ENCODE measurements at regions not wholly inside any gene's neighbourhood (a gene's known extent, or its start where the extent isn't known, plus 50 kb on each side); places are given as distances from the start of the nearest gene placed in this dataset.

DNA sequence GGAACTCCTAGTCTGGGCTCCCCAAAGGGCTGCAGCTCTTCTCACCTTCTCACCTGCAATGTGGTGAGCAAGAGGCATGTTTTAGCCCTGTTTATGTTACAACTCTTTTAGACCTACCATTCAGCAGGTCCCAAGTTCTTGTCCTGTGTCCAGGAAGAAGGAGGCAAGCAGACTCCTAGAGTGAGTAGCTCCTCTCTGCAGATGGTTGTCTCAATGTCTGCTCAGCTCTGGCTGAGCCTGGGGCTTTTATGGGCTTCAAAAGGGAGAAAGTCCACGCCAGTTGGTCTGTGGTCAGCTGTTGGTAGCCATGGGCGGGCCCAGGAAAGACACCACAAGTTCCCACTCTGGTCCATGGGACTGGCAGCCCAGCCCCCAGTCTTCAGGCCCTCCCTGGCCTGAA lies 148.1 kb upstream of the HS6ST1 start:
- DNase-seq: no peak
- no peak for ATAC-seq
- no peak overlapping the region for H3K4me3 ChIP-seq
- intact Hi-C loops (cut with DNase I): no loop called here
- no peak overlapping the region for H3K27ac ChIP-seq
- H3K27me3 ChIP-seq: no peaks in the 10 kb centered on the region
- no peaks in the 10 kb centered on the region for H3K36me3 ChIP-seq
- H3K9me3 ChIP-seq: peaks cover 0 to 45% of the 10 kb centered on the region in 2 donors
- H3K4me1 ChIP-seq: no peaks in the 10 kb centered on the region
- TF ChIP-seq, protein P1, sequence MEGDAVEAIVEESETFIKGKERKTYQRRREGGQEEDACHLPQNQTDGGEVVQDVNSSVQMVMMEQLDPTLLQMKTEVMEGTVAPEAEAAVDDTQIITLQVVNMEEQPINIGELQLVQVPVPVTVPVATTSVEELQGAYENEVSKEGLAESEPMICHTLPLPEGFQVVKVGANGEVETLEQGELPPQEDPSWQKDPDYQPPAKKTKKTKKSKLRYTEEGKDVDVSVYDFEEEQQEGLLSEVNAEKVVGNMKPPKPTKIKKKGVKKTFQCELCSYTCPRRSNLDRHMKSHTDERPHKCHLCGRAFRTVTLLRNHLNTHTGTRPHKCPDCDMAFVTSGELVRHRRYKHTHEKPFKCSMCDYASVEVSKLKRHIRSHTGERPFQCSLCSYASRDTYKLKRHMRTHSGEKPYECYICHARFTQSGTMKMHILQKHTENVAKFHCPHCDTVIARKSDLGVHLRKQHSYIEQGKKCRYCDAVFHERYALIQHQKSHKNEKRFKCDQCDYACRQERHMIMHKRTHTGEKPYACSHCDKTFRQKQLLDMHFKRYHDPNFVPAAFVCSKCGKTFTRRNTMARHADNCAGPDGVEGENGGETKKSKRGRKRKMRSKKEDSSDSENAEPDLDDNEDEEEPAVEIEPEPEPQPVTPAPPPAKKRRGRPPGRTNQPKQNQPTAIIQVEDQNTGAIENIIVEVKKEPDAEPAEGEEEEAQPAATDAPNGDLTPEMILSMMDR (IDR thresholded peaks at IDR 0.05): no peak

- Histone ChIP-seq H3K27me3 (peaks cover 0 to 1% of the 10 kb centered on the region in 2 donors), H3K36me3 (no peaks in the 10 kb centered on the region), H3K4me1 (peaks cover 0 to under 1% of the 10 kb centered on the region in 2 donors), H3K27ac (no peak overlapping the region), H3K9me3 (peaks cover 0 to 45% of the 10 kb centered on the region in 2 donors), H3K4me3 (no peak overlapping the region)
- intact Hi-C loops (cut with DNase I): no loop called here
- TF ChIP-seq, protein P1 (IDR thresholded peaks at IDR 0.05): no peak
- ATAC-seq (no peak), DNase-seq (no peak)
These were observed 148.8 kb upstream of the HS6ST1 start for GRCh38 chr2:128467321-128467969.

DNA sequence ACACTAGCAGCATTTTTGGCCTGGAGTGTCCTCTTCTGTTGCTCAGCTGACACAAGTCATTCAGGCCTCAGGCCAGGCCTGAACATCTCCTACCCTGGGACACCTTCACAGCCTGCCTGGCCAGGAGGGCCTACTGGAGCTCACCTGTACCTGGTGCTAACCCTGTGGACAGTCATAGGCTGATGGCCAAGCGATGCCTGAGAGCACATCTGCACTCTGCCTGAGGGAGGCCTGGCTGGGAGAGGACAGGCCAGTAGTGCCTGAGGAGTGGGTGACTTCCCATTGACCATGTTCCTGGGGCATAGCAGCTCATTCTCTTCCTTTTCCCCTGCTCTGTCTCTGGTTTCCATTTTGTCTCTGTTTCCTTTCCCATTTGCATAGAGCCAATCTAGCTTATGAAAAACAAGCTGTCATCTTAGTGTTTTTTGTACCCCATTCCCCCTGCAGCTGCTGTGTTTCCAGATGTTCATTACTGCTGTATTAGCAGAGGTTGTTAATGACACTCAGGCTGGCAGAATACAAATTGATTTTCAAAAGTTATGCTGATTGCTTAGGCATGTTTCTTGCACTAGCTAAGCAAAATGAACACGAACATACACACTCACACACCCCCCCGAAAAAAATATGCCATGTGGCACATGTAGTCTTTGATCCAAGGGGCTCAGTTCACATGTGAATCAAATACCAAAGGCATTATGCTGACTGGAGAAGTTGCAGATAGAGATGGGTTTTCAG lies 149.7 kb upstream of the HS6ST1 start:
- Histone ChIP-seq H3K4me1 (peaks cover 0 to 3% of the 10 kb centered on the region in 2 donors), H3K27ac (no peak overlapping the region), H3K27me3 (peaks cover 0 to 10% of the 10 kb centered on the region in 2 donors), H3K9me3 (peaks cover 0 to 45% of the 10 kb centered on the region in 2 donors), H3K4me3 (no peak overlapping the region), H3K36me3 (no peaks in the 10 kb centered on the region)
- intact Hi-C loops (cut with DNase I): no loop called here
- TF ChIP-seq, protein P1 (IDR thresholded peaks at IDR 0.05): no peak
- DNase-seq (no peak), ATAC-seq (no peak)

DNA sequence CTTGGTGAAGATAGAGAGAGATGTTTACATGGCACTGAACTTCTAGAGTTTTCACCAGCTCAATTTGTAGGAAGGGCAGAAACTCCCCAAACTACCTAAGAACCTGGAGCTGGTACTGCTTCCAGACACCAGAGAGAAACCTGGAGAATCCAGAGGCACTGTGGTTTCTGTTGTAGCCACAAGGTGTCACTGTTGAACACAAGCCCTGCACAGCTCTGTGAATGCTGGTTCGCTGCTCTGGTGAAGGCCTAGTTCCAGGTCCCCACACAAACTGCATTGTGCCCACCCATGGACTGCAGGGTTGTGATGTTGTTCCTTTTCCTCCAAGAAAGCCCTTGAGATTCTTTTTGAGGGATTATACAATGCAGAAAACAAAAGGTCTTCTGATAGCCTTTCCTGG lies 150.5 kb upstream of the HS6ST1 start:
- peaks cover 0 to 7% of the 10 kb centered on the region in 2 donors for H3K4me1 ChIP-seq
- H3K36me3 ChIP-seq: no peaks in the 10 kb centered on the region
- intact Hi-C loops (cut with DNase I): no loop called here
- ATAC-seq (no peak), DNase-seq (no peak)
- H3K27me3 ChIP-seq: peaks cover 0 to 18% of the 10 kb centered on the region in 2 donors
- H3K4me3 ChIP-seq: no peak overlapping the region
- H3K9me3 ChIP-seq: peaks cover 0 to 45% of the 10 kb centered on the region in 2 donors
- H3K27ac ChIP-seq: no peak overlapping the region
- TF ChIP-seq, protein P1 (IDR thresholded peaks at IDR 0.05): no peak

- intact Hi-C loops (cut with DNase I): no loop called here
- Histone ChIP-seq H3K4me1 (peaks cover 0 to 7% of the 10 kb centered on the region in 2 donors), H3K4me3 (no peak overlapping the region), H3K9me3 (peaks cover 0 to 45% of the 10 kb centered on the region in 2 donors), H3K27ac (no peak overlapping the region), H3K27me3 (peaks cover 0 to 18% of the 10 kb centered on the region in 2 donors), H3K36me3 (no peaks in the 10 kb centered on the region)
- ATAC-seq: no peak
- DNase-seq: no peak
- TF ChIP-seq, protein P1 (IDR thresholded peaks at IDR 0.05): no peak
These were observed 151.2 kb upstream of the HS6ST1 start for GRCh38 chr2:128469875-128470274.
